RCC 7860 (cell line): ENCODE measurements at regions not wholly inside any gene's neighbourhood (a gene's known extent, or its start where the extent isn't known, plus 50 kb on each side); places are given as distances from the start of the nearest gene placed in this dataset.

Experiments
- DNase-seq: peaks from one replicate; pipeline ENCODE4 v3.0.0-alpha.2; 2015; ENCODE audit warnings: low spot score
- FAIRE-seq: peaks from 2 replicates; lab custom pipeline; 2012; peaks lifted over from hg19 to GRCh38; lab: Jason Lieb, UNC

- DNase-seq = no peak
- no peak for FAIRE-seq
These were observed 50.8 kb upstream of the GADL1 start for GRCh38 chr3:30945291-30945690.

- FAIRE-seq (no peak), DNase-seq (no peak)
These were observed 54.0 kb upstream of the GADL1 start for GRCh38 chr3:30948426-30948825.

- FAIRE-seq = no peak
- no peak for DNase-seq
These were observed 57.4 kb upstream of the GADL1 start for GRCh38 chr3:30951826-30952225.

- DNase-seq (no peak), FAIRE-seq (no peak)
These were observed 58.3 kb upstream of the GADL1 start for GRCh38 chr3:30952786-30953185.

GRCh38 chr3:30954426-30954825 is 60.0 kb upstream of the GADL1 start:
- FAIRE-seq = no peak
- DNase-seq = no peak

GRCh38 chr3:30962084-30962483 is 67.6 kb upstream of the GADL1 start:
- FAIRE-seq = no peak
- no peak for DNase-seq

- DNase-seq (no peak), FAIRE-seq (no peak)
These were observed 68.0 kb upstream of the GADL1 start for GRCh38 chr3:30962493-30962892.

GRCh38 chr3:30963223-30963722 is 68.8 kb upstream of the GADL1 start:
- no peak for DNase-seq
- FAIRE-seq = no peak

GRCh38 chr3:30964612-30965011 is 70.2 kb upstream of the GADL1 start:
- FAIRE-seq = no peak
- DNase-seq = no peak

GRCh38 chr3:30966896-30967295 is 72.4 kb upstream of the GADL1 start:
- no peak for FAIRE-seq

GRCh38 chr3:30970183-30970582 is 75.7 kb upstream of the GADL1 start:
- FAIRE-seq = no peak

More at GRCh38 chr3:30966896-30967295, 72.4 kb upstream of the GADL1 start:
- DNase-seq = no peak

GRCh38 chr3:30972449-30972848 is 78.0 kb upstream of the GADL1 start:
- FAIRE-seq (no peak), DNase-seq (no peak)

More at GRCh38 chr3:30970183-30970582, 75.7 kb upstream of the GADL1 start:
- DNase-seq = no peak

- FAIRE-seq (no peak), DNase-seq (no peak)
These were observed 79.6 kb upstream of the GADL1 start for GRCh38 chr3:30974071-30974470.

- DNase-seq (no peak), FAIRE-seq (no peak)
These were observed 83.1 kb upstream of the GADL1 start for GRCh38 chr3:30977592-30977991.

- FAIRE-seq = no peak
These were observed 86.5 kb upstream of the GADL1 start for GRCh38 chr3:30980993-30981392.

GRCh38 chr3:30982416-30983075 is 88.1 kb upstream of the GADL1 start:
- FAIRE-seq = no peak
- no peak for DNase-seq

More at GRCh38 chr3:30980993-30981392, 86.5 kb upstream of the GADL1 start:
- DNase-seq = no peak

- DNase-seq = peak; percentile 16
- FAIRE-seq = peak; percentile 77
These were observed 90.6 kb upstream of the GADL1 start for GRCh38 chr3:30984855-30985749.

- no peak for DNase-seq
- FAIRE-seq = no peak
These were observed 92.1 kb upstream of the GADL1 start for GRCh38 chr3:30986551-30986950.

GRCh38 chr3:30988769-30989168 is 94.3 kb upstream of the GADL1 start:
- no peak for FAIRE-seq

GRCh38 chr3:30989276-30990030 is 95.0 kb upstream of the GADL1 start:
- no peak for FAIRE-seq
- DNase-seq = no peak

More at GRCh38 chr3:30988769-30989168, 94.3 kb upstream of the GADL1 start:
- no peak for DNase-seq

- no peak for DNase-seq
- no peak for FAIRE-seq
These were observed 102.0 kb upstream of the GADL1 start for GRCh38 chr3:30996467-30996866.
